GM21723 (cell line): ENCODE measurements at regions not wholly inside any gene's neighbourhood (a gene's known extent, or its start where the extent isn't known, plus 50 kb on each side); places are given as distances from the start of the nearest gene placed in this dataset.
"Not testable (repeated sequence)": the region's sequence is repeated elsewhere in the genome, so short reads cannot be mapped to it uniquely, and the experiment has no call there.

Source experiments
- ATAC-seq: cut with Tn5 transposase; IDR thresholded peaks from one replicate; pipeline ENCODE4 v1.9.1; 2021; ENCODE audit warnings: mild to moderate bottlenecking, moderate library complexity; ENCODE audit not compliant: unreplicated experiment

DNA sequence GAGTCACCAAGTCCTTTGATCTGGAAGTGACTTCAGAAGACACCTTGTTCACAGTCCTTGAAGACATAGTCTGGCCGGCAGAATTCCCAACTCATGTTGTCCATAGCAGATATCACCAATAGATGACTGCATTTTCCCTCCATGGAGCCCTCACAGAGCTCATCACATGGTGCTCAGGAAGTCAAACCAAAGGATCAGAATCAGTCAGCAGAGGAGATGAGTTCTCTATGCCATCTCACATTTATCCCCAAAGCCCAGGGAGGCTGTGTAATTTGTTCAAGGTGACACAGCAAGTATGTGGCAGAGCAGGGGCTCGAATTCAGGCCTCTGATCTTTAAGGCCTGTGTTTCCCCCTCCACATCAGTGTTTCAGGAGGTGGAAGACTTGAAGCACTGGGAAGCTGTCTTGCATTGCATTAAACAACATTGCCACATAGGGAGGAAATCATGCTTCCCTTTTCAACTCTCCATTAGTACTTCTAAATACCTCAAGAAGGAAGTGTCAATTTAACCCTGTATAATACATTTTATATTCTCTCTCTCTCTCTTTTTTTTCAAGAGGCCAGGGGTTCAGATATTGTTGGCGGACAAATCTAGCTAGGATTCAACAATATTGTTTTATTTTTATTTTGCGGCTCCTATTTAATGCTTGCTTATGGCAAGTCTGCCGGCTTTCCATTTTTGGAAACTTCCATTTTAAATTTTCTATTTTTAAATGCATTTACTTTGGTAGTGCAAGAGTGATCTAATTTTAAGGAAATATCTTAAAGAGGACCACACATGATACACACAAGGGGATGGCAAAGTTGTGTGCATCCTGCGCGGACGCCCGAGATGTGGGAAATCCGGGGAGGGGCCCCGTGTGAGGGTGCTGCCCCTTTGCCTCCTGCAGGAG lies 61.9 kb downstream of the NPIPB5 start:
- ATAC-seq = not testable (repeated sequence)

DNA sequence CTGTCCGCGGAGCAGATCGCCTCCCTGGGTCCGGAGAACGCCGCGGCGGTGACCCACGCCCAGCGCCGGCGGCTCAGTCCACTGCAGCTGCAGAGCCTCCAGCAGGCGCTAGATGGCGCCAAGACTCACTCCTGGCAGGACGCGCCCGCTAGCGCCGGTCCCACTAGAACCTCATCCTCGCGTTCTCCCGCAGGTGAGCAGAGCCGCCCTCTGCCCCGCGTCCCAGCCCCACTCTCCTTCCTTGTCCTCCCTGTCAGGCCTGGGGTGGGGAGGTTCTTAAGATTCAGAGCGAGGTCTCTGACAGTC lies 62.5 kb downstream of the NPIPB5 start:
- peak; percentile 83 for ATAC-seq

DNA sequence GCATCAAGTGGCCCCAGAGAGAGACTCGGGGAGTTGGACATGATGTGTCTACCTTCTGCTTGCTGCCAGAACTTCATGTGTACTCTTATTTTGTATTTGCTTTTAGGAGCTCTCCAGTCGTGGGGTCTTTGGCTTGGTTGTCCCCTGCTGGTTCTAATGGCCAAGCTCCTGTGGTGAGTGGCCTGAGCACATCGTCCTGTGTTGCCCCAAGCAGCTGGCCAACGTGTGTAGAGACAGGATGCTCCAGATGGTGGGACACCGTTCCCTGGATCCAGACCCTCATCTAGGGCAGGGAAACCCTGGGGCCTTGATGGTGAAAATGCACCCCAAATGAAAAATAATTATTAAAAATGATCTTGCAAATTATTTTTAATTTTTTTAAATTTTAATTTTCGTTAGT lies 65.8 kb downstream of the NPIPB5 start:
- not testable (repeated sequence) for ATAC-seq

DNA sequence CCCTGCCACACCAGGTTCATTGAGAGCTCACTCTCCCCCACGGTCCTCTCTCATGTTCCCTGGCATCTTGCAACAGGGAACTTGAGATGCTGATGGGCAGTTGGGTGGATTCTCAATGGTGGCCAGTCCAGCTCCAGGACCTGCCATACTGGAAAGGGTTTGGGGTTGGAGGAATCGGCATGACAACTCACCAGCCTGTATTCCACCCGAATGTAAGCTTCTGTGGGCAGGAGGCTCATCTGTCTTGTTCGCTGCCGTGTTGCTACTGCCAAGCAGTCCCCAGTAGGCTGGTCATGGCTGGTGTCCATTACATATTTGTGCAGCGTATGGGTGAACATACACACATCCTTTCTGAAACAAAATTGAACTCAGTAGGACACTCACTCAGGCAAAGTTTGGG lies 72.5 kb downstream of the NPIPB5 start:
- ATAC-seq = not testable (repeated sequence)

DNA sequence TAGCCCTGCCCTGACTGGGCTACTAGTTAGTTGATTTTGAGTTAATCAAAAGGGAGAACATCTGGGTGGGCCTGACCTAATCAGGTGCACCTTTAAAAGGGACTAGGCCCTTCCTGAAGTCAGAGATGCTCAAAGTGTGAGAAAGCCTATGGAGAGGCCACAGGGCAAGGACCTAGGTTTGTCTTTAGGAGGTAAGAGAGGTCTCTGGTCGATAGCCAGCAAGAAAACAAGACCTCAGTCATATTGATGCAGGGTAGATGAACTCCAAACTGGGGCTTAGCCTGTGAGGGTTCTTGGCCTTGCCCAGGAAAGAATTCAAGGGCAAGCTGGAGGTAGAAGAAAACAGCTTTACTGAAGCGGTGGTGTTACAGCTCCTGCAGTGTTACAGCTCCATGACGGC lies 73.8 kb downstream of the NPIPB5 start:
- ATAC-seq = not testable (repeated sequence)

DNA sequence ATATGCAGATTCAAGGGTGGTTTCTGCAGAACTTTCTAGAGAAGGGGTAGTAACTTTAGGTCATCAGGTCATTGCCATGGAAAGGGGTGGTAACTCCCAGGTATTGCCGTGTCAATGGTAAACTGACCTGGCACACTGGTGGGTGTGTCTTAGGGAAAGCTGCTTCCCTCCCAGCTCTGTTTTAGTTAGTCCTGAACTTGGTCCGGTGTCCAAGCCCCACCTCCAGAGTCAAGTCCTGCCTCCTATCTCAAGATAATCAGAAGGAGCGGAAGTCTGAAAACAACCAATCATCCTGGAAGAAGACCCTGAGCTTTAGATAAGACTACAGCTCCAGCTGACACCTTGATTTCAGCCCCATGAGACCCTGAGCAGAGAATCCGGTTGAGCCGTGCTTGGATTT lies 74.2 kb downstream of the NPIPB5 start:
- not testable (repeated sequence) for ATAC-seq

DNA sequence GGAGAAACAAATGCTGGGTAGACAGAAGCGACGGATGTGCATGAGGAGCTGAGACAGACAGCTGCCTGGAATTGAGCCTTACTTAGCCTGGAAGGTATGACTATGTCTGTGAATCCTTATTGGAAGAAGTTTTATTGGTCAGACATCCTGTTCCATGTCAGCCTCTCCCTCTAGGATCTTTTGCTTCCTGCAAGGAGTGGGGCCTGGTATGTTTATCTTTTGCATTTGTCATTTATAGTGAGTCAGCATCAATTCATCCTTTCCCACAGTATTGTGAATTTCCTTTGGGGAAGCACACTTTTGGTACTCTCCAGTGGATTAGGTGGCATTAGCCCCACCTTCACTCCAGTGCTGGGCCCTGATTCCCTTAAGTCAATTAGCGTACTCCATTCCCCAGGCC lies 74.7 kb downstream of the NPIPB5 start:
- ATAC-seq = not testable (repeated sequence)

DNA sequence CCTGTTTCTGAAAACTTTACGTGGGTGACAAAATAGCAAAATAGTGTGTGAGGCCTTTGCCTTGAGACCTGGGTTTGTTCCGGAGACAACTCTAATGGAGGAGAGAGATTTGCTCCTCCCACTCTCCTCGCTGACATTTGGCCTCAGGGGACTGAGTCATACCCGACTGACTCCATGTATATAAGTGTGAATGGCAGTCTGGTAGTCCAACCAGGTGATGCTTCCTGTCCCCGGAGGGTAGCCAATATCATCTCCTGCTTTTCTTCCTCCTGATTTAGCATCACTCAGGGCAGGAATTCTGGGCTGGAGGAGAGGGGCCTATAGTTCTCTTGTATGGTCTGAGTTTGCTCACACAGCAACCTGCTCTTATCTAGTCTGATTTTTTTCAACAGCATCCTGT lies 76.0 kb downstream of the NPIPB5 start:
- not testable (repeated sequence) for ATAC-seq

DNA sequence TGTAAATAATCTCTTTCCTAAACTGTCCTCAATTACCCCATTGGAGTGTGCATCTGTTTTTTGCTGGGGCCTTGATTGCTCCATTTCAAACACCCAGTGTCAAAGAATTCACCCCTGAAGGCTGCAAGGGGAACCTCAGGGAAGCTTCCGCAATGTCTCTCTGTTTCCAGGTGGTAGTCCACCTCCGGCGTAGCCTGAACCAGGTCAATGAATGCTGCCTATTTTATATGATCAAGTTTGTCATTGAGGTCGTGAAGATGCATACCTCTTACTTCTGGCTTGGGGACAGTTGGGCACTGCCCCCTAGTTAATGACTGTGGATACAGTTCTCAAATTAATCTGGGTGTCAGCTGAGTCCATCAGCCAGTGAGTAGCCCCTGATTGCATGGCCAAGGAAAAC lies 79.1 kb downstream of the NPIPB5 start:
- not testable (repeated sequence) for ATAC-seq

DNA sequence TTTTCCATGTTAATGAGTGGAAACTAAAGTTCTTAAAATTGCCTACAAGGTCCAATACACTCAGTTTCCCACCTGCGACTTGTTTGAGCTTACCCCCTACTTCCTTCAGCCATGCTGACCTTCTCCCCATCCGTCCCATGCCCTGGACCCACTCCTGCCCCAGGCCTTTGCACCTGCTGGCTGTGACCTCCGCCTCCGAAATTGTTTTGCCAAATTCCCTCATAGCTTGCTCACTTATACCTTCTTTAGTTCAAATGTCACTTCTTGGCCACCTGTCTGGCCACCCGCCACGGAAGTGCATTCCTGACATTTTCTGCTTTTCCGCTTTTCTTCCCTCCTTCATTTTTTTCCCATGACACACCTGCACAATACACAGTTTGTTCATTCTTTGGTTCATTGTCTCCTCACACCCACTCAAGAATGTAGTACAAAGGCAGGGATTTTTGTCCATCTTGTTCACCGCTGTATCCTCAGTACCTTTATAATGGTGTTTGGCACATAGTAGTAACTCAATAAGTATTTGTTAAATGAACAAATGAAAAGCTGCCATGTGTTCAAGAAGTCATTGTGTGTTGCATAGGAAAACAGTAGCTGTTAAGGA lies 85.9 kb downstream of the NPIPB5 start:
- ATAC-seq = not testable (repeated sequence)

DNA sequence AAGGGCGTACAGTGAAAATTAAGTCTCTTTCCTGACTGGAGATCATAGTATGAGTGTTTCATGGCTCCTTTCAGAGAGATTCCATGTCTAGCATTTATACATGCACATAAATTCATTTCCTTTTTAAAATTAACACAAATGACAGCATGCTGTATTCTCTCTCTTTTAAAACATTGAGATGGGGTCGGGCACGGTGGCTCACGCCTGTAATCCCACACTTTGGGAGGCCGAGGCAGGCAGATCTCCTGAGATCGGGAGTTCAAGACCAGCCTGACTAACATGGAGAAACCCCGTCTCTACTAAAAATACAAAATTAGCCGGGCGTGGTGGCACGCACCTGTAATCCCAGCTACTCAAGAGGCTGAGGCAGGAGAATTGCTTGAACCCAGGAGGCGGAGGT lies 93.1 kb downstream of the NPIPB5 start:
- ATAC-seq = not testable (repeated sequence)

DNA sequence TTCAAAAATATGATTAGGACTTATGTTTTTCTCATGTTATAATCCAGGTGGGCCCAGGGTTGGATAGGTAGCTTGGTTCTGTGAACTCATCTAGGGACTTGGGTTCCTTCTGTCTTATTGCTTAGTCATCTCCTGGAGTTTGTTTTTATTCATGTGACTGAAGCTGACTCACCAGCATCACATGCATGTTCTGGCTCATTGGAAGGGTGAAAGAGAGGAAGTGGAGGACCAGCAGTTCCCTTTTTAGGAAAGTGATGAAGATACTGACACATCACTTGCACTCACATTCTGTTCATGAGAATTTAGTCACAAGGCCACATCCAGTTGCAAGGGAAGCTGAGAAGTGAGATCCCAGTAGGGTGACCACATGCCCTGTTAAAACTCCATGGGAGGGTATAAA lies 95.9 kb downstream of the NPIPB5 start:
- not testable (repeated sequence) for ATAC-seq

DNA sequence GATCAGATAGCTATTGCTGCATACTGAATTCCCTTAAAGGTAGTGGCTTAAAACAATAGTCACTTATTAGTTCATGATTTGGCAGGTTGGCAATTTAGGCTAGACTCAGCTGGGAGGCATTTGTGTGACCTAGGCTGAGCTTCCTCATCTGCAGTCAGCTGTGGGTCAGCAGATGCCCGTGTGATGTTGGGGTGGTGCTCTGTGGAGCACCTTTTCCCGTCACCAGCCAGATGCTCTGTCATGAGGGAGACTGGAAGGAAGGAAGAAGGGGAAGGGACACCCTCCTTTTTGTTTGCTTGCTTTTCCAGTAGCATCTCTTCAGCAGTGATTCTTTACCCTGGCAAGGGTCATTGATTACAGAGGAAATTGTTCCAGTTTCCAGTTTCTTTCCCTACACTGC lies 99.1 kb downstream of the NPIPB5 start:
- ATAC-seq = not testable (repeated sequence)

DNA sequence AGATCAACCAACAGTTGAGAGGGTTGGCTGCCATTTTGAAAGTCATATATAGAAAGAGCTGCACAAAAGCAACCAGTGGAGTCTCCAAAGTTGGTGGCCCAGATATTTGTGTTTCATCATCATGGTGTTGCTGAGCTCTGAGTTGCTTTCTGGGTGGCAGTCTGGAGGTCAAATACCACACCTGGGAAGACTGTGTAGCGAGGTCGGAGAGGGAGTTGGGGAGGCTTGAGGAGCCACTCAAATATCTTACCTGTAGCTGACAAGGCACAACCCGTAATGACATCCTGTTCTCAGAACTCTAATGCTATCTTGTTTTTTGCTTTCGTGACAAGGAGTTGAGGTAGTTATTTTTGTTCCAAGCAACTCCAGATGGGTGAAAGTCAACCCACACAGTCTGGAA lies 100.4 kb downstream of the NPIPB5 start:
- ATAC-seq = not testable (repeated sequence)

DNA sequence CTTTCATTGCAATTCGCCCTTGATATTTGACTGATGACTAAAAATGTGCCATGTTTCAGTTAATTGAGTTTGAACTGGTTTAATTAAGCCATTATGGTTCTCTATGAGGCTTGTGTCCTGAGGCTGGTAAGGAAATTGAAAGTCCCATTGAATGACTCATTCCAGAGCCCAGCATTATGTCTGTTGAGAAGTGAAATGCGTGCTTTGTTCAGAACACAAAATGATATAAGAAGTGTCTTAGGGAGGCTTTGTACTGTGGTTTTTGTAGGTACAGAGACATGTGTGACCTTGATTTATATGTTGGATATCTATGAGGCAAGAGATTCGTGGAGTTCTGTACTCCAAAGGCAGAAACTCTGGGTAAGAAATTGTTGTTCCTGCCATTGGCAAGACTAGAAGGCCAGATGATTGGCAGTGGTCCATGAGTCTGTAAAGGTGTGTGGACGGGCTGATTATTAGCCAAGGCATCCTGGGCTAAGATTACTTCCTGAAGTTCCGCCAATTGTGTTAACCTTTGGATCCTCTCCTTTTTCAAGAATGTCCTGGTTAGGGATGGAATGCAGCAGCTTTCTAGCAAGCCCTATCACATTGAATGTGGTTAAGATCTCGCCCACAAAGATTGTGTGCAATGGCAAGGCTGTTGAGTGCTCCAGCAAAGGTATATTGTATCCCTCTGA lies 103.7 kb downstream of the NPIPB5 start:
- no peak for ATAC-seq

DNA sequence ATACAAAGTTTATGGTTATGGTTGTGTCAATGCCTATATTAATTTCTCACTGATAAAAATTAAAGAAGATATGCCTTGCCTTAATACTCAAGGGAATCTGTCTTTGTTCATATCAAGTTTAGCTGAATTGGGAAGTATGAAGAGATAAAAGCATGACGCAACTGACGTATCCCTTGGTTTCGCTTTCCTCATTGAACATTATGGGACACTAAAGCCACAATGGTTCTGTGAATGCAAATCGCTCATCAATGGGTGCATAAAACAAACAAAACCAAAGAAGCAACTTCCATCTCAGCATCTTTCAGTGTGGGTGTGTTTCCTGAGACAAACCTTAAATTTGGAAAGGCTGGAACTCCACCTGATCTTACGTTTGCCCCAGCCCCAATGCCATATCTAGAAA lies 108.2 kb downstream of the NPIPB5 start:
- no peak for ATAC-seq

DNA sequence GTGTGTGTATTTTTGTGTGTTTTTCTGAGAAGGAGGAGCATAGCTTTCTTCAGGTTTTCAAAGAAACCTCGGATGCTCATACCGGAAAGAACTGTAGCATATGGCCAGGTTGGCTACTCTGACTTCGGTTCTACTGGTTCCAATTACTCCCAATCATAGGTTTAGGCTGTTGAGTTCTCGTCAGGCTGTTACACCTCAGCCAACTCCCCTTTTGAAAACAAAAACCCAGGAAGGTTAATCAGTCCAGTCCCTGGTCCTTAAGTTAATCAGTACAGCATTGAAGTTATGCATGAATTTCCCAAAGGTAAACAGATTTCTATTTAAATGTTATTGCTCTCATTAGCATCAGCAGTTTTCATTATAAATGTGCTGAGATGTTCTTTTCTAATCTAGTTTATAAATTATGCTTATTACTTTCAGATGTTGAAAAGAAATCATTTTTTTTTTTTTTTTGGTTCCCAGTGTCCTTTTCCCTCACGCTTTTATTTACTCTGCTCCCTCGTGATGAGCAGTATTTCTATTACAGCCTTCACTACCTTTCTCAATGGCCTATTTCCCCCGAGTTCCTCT lies 111.0 kb downstream of the NPIPB5 start:
- ATAC-seq = no peak

DNA sequence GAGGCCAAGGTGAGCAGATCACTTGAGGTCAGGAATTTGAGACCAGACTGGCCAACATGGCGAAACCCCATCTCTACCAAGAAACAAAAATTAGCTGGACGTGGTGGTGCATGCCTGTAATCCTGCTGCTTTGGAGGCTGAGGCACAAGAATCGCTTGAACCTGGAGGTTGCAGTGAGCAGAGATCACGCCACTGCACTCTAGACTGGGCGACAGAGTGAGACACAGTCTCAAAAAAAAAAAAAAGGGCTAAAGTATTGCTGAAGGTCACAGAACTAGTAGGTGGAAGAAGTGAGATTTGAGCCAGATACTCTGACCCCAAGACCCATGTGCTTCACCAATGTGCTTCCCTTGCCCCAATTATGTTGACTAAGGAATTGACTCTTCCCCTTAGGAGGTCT lies 112.0 kb downstream of the NPIPB5 start:
- ATAC-seq = no peak

DNA sequence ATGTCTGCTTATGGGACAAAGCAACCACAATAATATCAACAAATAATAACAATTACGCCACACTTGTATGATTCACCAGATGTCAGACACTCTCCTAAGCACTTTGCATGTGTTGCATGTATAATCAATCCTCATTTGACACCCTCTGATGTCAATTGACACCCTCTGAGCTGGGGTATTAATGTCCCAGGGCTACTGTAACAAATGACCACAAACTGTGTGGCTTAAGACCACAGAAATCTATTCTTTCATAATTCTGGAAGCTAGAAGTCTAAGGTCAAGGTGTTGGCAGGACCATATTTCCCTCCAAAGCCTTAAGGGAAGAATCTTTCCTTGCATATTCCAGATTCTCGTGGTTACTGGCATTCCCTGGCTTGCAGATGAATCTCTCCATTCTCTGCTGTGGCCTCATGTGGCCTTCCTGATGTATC lies 112.7 kb downstream of the NPIPB5 start:
- no peak for ATAC-seq

DNA sequence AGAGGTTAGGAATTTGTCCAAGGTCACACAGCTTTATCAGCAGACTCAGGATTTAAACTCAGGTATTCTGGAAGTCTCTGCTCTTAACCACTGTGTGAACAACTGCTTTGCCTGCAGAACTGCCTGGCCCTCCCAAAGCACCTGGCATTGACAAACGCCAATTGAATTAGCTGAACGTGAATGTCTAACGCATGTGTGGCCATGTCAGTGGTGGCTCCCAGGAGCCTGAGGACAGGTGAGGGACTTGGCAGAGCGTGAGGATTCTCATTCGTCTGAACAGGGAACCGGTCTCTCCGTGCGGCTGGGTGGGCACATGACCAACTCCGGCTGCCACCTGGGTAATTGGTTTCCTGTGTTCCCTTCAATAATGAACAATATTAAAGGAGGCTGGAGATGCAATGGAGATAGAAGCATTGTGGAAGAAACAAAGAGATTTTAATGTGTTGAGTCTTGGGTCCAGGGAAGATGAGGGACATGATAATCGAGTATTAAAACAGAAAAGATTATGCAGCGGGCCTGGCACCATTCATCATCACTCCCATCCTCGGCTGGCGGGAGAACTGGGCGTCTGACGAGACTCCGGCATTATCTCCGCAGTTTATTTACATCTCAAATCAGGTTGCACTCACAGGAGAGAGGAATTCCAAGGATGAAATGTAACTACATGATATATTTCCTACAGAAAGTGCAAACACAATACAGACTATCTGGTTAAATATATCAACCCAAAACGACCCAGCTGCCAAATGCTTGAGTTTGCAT lies 113.5 kb downstream of the NPIPB5 start:
- no peak for ATAC-seq
